B cell (primary cell): ENCODE measurements at regions not wholly inside any gene's neighbourhood (a gene's known extent, or its start where the extent isn't known, plus 50 kb on each side); places are given as distances from the start of the nearest gene placed in this dataset.

Source experiments
- EZH2 ChIP-seq: IDR thresholded peaks from 2 replicates; pipeline ENCODE4 v1.6.1; 2012; ENCODE audit warnings: borderline replicate concordance, low read depth, mild to moderate bottlenecking, moderate library complexity, low read length; ENCODE audit not compliant: insufficient read depth, poor library complexity, severe bottlenecking
- TF ChIP-seq, protein P1 (sequence below): fragments of 200-600 bp; IDR thresholded peaks from one replicate; pipeline ENCODE4 v1.8.0; 2022; ENCODE audit warnings: antibody characterized with exemption, mild to moderate bottlenecking

GRCh38 chr10:123278445-123278844 is 124.2 kb downstream of the BUB3 start:
- TF ChIP-seq, protein P1, sequence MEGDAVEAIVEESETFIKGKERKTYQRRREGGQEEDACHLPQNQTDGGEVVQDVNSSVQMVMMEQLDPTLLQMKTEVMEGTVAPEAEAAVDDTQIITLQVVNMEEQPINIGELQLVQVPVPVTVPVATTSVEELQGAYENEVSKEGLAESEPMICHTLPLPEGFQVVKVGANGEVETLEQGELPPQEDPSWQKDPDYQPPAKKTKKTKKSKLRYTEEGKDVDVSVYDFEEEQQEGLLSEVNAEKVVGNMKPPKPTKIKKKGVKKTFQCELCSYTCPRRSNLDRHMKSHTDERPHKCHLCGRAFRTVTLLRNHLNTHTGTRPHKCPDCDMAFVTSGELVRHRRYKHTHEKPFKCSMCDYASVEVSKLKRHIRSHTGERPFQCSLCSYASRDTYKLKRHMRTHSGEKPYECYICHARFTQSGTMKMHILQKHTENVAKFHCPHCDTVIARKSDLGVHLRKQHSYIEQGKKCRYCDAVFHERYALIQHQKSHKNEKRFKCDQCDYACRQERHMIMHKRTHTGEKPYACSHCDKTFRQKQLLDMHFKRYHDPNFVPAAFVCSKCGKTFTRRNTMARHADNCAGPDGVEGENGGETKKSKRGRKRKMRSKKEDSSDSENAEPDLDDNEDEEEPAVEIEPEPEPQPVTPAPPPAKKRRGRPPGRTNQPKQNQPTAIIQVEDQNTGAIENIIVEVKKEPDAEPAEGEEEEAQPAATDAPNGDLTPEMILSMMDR, result no peak
- no peak for TF ChIP-seq EZH2
